MCF 10A (cell line): ENCODE measurements at regions not wholly inside any gene's neighbourhood (a gene's known extent, or its start where the extent isn't known, plus 50 kb on each side); places are given as distances from the start of the nearest gene placed in this dataset.

Source experiments
- BruUV-seq: library from RNA; stranded (reverse); fragments of 400-500 nt; replicated peaks from 2 replicates; lab custom pipeline; 2021; lab: Mats Ljungman, UMichigan
- CTCF ChIA-PET: fragments of 300-600 bp; sonication (Branson Sonifier 250); formaldehyde crosslinking; extraction: SDS; loops from one replicate; lab custom pipeline; 2021; ENCODE audit warnings: antibody characterized with exemption, inconsistent platforms; lab: Yijun Ruan, JAX
- POLR2A ChIA-PET: fragments of 300-600, 350-650 bp; sonication (Branson Sonifier 250); formaldehyde crosslinking; extraction: SDS; loops from one replicate; lab custom pipeline; 2020; ENCODE audit warnings: antibody characterized with exemption, inconsistent platforms; lab: Yijun Ruan, JAX
- DNase-seq: peaks from one replicate; pipeline ENCODE4 v3.0.0-alpha.2; 2018; ENCODE audit not compliant: unreplicated experiment
- H3K27ac Mint-ChIP-seq: one replicate; pipeline ENCODE4 v1.8.0; 2022; ENCODE audit warnings: mild to moderate bottlenecking, low read depth, mixed read lengths; ENCODE audit not compliant: unreplicated experiment
- H3K27me3 Mint-ChIP-seq: one replicate; pipeline ENCODE4 v1.8.0; 2022; ENCODE audit warnings: mixed read lengths; ENCODE audit not compliant: insufficient read depth, unreplicated experiment
- H3K36me3 Mint-ChIP-seq: one replicate; pipeline ENCODE4 v1.8.0; 2022; ENCODE audit warnings: mild to moderate bottlenecking, moderate library complexity, mixed read lengths; ENCODE audit not compliant: insufficient read depth, unreplicated experiment
- H3K4me1 Mint-ChIP-seq: one replicate; pipeline ENCODE4 v1.8.0; 2022; ENCODE audit warnings: mixed read lengths; ENCODE audit not compliant: insufficient read depth, unreplicated experiment
- H3K4me3 Mint-ChIP-seq: one replicate; pipeline ENCODE4 v1.8.0; 2022; ENCODE audit warnings: mild to moderate bottlenecking, moderate library complexity, mixed read lengths; ENCODE audit not compliant: unreplicated experiment
- H3K9me3 Mint-ChIP-seq: one replicate; pipeline ENCODE4 v1.8.0; 2022; ENCODE audit warnings: mixed read lengths; ENCODE audit not compliant: unreplicated experiment
- intact Hi-C: fragments of 100-400 bp; cut with micrococcal nuclease; formaldehyde crosslinking; loops from 2 replicates; pipeline ENCODE4 v1.14.1; 2022
- TF ChIP-seq, protein P1 (sequence below): fragments of 200-600 bp; IDR thresholded peaks from one replicate; pipeline ENCODE4 v1.8.0; 2022; ENCODE audit warnings: antibody characterized with exemption, mild to moderate bottlenecking; ENCODE audit not compliant: unreplicated experiment

DNA sequence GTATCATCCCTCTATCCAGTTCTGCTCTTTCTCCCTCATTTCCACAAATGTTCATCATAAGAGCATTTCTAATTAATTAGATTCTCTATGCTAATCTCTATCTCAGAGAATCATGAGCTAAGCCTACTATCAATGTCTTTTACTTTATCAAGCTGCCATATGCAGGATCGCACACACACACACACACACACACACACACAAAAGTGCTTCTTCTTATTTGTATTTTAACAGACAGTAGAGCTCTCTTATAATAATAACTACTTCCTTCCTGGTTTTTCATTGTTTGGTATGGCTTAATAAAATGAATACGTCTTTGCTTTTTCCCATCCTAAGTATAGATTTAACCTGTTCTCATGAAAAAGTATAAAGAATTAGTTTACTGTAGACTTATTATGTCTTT lies 170.2 kb downstream of the HAO1 start:
- ChIA-PET CTCF (no interaction called here), POLR2A (interaction anchor here (0.6 to 1.7 kb wide), 4 partner anchors 11 to 272 kb away, joined by 4 to 5 read pairs (median 4); no protein-coding TSS in a partner anchor)
- Mint-ChIP-seq H3K4me3 (no peak overlapping the region), H3K4me1 (peaks cover 25% of the 10 kb centered on the region), H3K9me3 (peaks cover 21% of the 10 kb centered on the region), H3K36me3 (no peaks in the 10 kb centered on the region), H3K27me3 (no peaks in the 10 kb centered on the region), H3K27ac (peak overlapping the region; percentile 76)
- intact Hi-C loops, result no loop called here
- DNase-seq, result no peak
- no TSS peak for BruUV-seq
- TF ChIP-seq, protein P1, sequence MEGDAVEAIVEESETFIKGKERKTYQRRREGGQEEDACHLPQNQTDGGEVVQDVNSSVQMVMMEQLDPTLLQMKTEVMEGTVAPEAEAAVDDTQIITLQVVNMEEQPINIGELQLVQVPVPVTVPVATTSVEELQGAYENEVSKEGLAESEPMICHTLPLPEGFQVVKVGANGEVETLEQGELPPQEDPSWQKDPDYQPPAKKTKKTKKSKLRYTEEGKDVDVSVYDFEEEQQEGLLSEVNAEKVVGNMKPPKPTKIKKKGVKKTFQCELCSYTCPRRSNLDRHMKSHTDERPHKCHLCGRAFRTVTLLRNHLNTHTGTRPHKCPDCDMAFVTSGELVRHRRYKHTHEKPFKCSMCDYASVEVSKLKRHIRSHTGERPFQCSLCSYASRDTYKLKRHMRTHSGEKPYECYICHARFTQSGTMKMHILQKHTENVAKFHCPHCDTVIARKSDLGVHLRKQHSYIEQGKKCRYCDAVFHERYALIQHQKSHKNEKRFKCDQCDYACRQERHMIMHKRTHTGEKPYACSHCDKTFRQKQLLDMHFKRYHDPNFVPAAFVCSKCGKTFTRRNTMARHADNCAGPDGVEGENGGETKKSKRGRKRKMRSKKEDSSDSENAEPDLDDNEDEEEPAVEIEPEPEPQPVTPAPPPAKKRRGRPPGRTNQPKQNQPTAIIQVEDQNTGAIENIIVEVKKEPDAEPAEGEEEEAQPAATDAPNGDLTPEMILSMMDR, result no peak

DNA sequence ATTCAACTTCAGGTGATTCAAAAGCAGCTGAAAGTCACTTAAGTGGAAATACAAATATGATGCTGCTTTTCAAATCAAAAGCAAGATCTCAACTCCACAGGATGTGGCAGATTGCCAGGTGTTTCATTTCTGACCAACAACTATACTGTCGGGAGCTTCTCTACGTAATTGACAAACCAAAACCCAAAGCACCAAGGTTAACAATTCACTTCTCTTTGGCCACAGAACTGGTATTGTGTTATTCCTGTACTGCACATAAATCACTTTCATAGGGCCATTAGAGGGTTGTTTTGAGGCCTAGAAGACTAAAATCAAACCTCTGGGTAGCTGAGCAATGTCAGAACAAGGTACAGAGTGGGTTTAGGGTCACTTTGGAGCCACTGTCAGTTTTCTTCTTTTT lies 169.7 kb downstream of the HAO1 start:
- Mint-ChIP-seq H3K9me3 (peaks cover 21% of the 10 kb centered on the region), H3K27me3 (no peaks in the 10 kb centered on the region), H3K4me3 (no peak overlapping the region), H3K36me3 (no peaks in the 10 kb centered on the region), H3K4me1 (peaks cover 28% of the 10 kb centered on the region), H3K27ac (peak overlapping the region; percentile 76)
- no TSS peak for BruUV-seq
- peak; percentile 17 for DNase-seq
- ChIA-PET POLR2A (interaction anchor here (0.6 to 1.7 kb wide), 4 partner anchors 11 to 273 kb away, joined by 4 to 5 read pairs (median 4); no protein-coding TSS in a partner anchor), CTCF (no interaction called here)
- TF ChIP-seq, protein P1, result no peak
- intact Hi-C loops, result no loop called here

DNA sequence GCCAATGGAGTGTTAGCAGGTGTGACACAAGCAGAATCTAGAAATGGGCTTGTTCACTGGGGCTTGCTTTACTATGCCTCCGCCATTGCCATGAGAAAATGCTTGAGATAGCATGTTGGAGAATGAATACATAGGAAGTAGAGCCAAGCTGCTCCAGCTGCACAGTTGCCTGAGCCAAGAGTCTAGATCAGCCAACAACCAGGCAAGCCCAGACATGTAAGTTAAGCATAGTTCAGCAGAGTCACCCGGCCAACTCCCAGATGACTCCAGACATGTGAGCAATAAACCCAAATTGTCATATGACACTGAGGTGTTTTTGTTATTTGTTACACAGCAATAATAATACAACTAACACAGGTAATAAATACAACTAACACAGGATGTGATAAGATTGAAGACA lies 167.9 kb downstream of the HAO1 start:
- ChIA-PET POLR2A (interaction anchor here (0.6 to 1.1 kb wide), 4 partner anchors 34 to 274 kb away, joined by 3 read pairs; no protein-coding TSS in a partner anchor), CTCF (interaction anchor here (0.7 kb wide), 1 partner anchor 503 kb away, joined by 3 read pairs; no protein-coding TSS in a partner anchor)
- H3K27ac Mint-ChIP-seq, result peak overlapping the region; percentile 76
- H3K27me3 Mint-ChIP-seq, result no peaks in the 10 kb centered on the region
- peaks cover 28% of the 10 kb centered on the region for H3K4me1 Mint-ChIP-seq
- no peaks in the 10 kb centered on the region for H3K36me3 Mint-ChIP-seq
- TF ChIP-seq, protein P1, result no peak
- DNase-seq, result peak; percentile 84
- intact Hi-C loops, result loop anchor here (2.0 kb wide), 1 partner anchor 70 kb away; no protein-coding TSS in a partner anchor
- peaks cover 21% of the 10 kb centered on the region for H3K9me3 Mint-ChIP-seq
- BruUV-seq, result no TSS peak
- H3K4me3 Mint-ChIP-seq, result no peak overlapping the region

DNA sequence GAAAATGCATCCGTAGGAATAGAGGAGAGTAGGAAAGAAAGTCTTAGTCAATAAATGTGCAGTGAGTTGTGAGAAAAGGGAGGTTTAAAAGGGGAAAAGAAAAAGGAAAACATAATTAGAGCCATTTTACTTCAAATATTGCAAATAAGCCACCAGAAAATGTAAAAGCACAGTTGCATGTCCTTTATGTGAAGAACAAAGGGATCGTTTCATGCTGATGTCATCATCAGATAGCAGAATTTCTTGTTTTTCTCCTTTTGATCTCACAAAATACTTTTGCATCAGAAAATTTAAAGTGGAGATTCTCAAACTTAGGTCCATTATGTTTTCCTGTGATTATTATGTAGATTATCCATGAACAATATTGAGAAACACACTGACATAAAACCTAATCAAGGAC lies 166.7 kb downstream of the HAO1 start:
- Mint-ChIP-seq H3K9me3 (peaks cover 21% of the 10 kb centered on the region), H3K4me3 (no peak overlapping the region), H3K4me1 (peaks cover 28% of the 10 kb centered on the region), H3K27me3 (no peaks in the 10 kb centered on the region), H3K36me3 (no peaks in the 10 kb centered on the region), H3K27ac (no peak overlapping the region)
- no peak for DNase-seq
- CTCF ChIA-PET, result interaction anchor here (0.7 kb wide), 1 partner anchor 1003 kb away, joined by 3 read pairs; no protein-coding TSS in a partner anchor
- TF ChIP-seq, protein P1, result no peak
- POLR2A ChIA-PET, result interaction anchor here (1.1 kb wide), 1 partner anchor 35 kb away, joined by 3 read pairs; no protein-coding TSS in a partner anchor
- BruUV-seq, result no TSS peak
- intact Hi-C loops, result loop anchor here (2.0 kb wide), 1 partner anchor 69 kb away; no protein-coding TSS in a partner anchor
